GM23338 (cell line): ENCODE measurements at regions not wholly inside any gene's neighbourhood (a gene's known extent, or its start where the extent isn't known, plus 50 kb on each side); places are given as distances from the start of the nearest gene placed in this dataset.

Source experiments
- ATAC-seq: fragments of 200-7000 bp; cut with Tn5 transposase; 3 replicates; pipeline ENCODE4 v1.9.1; 2020
- DNase-seq: peaks from one replicate; pipeline ENCODE4 v3.0.0-alpha.2; 2015; ENCODE audit warnings: low spot score
- H2AFZ ChIP-seq: fragments of 200-600 bp; sonication (generic); 2 replicates; pipeline ENCODE4 v1.8.0; 2016; ENCODE audit warnings: antibody characterized with exemption, mild to moderate bottlenecking, moderate library complexity
- H3F3A ChIP-seq: fragments of 200-600 bp; sonication (generic); replicated peaks from 2 replicates; pipeline ENCODE4 v1.8.0; 2017; ENCODE audit warnings: antibody characterized with exemption, mixed run types, low read depth
- H3K27ac ChIP-seq: fragments of 200-600 bp; sonication (generic); 2 replicates; pipeline ENCODE4 v1.6.1; 2016; ENCODE audit warnings: low read depth
- H3K27me3 ChIP-seq: fragments of 200-600 bp; sonication (generic); 2 replicates; pipeline ENCODE4 v1.8.0; 2016; ENCODE audit warnings: mild to moderate bottlenecking, mixed run types, moderate library complexity; ENCODE audit not compliant: insufficient read depth
- H3K36me3 ChIP-seq: fragments of 200-600 bp; sonication (generic); 2 replicates; pipeline ENCODE4 v1.8.0; 2016; ENCODE audit warnings: mild to moderate bottlenecking; ENCODE audit not compliant: insufficient read depth
- H3K4me1 ChIP-seq: fragments of 200-600 bp; sonication (generic); 2 replicates; pipeline ENCODE4 v1.8.0; 2016; ENCODE audit warnings: mild to moderate bottlenecking, moderate library complexity; ENCODE audit not compliant: insufficient read depth
- H3K4me2 ChIP-seq: fragments of 200-600 bp; sonication (generic); 2 replicates; pipeline ENCODE4 v1.7.1; 2017; ENCODE audit warnings: mixed run types
- H3K4me3 ChIP-seq: fragments of 200-600 bp; sonication (generic); 2 replicates; pipeline ENCODE4 v1.6.1; 2016; ENCODE audit warnings: mixed run types
- H3K79me2 ChIP-seq: fragments of 200-600 bp; sonication (generic); replicated peaks from 2 replicates; pipeline ENCODE4 v1.8.0; 2017; ENCODE audit warnings: mild to moderate bottlenecking; ENCODE audit not compliant: insufficient read depth
- H3K9me2 ChIP-seq: fragments of 200-600 bp; sonication (generic); 2 replicates; pipeline ENCODE4 v1.8.0; 2017; ENCODE audit not compliant: insufficient read depth
- H4K20me1 ChIP-seq: fragments of 200-600 bp; sonication (generic); replicated peaks from 2 replicates; pipeline ENCODE4 v1.8.0; 2017; ENCODE audit warnings: mild to moderate bottlenecking; ENCODE audit not compliant: insufficient read depth
- H3K27ac Mint-ChIP-seq: 2 replicates; pipeline ENCODE4 v1.8.0; 2020; ENCODE audit warnings: inconsistent platforms, mild to moderate bottlenecking, moderate library complexity, mixed read lengths
- H3K27me3 Mint-ChIP-seq: 3 replicates; pipeline ENCODE4 v1.8.0; 2022; ENCODE audit warnings: low read depth, mild to moderate bottlenecking, moderate library complexity, mixed read lengths, inconsistent platforms; ENCODE audit not compliant: insufficient read depth, poor library complexity
- H3K36me3 Mint-ChIP-seq: 3 replicates; pipeline ENCODE4 v1.8.0; 2021; ENCODE audit warnings: low read depth, mild to moderate bottlenecking, inconsistent platforms, moderate library complexity, mixed read lengths
- H3K4me1 Mint-ChIP-seq: 3 replicates; pipeline ENCODE4 v1.8.0; 2020; ENCODE audit warnings: mild to moderate bottlenecking, inconsistent platforms, mixed read lengths
- H3K4me3 Mint-ChIP-seq: 3 replicates; pipeline ENCODE4 v1.8.0; 2021; ENCODE audit warnings: moderate library complexity, mild to moderate bottlenecking, inconsistent platforms, mixed read lengths
- H3K9me3 Mint-ChIP-seq: 3 replicates; pipeline ENCODE4 v1.8.0; 2020; ENCODE audit warnings: moderate library complexity, mild to moderate bottlenecking, inconsistent platforms, mixed read lengths
- CREB1 ChIP-seq: fragments of 250-450 bp; sonication (Bioruptor Pico); IDR thresholded peaks from 2 replicates; pipeline ENCODE4 v1.5.0; 2020; ENCODE audit warnings: low read depth, mild to moderate bottlenecking, moderate library complexity
- CTCF ChIP-seq, 2 experiments: fragments of 200-600 bp in 1 of 2; sonication (generic) in 1 of 2; conservative IDR thresholded peaks; 2 replicates each; pipeline versions ENCODE4 v1.5.1 to v1.6.1; 2016 to 2017; ENCODE audit warnings: antibody characterized with exemption in 2 of 2, low read depth in 2 of 2, mild to moderate bottlenecking in 2 of 2, moderate library complexity in 1 of 2
- ETS1 ChIP-seq: IDR thresholded peaks from 2 replicates; pipeline ENCODE4 v1.6.1; 2016; ENCODE audit warnings: antibody characterized with exemption
- EZH2 ChIP-seq: fragments of 200-600 bp; sonication (generic); IDR thresholded peaks from one replicate; pipeline ENCODE4 v1.8.0; 2017; ENCODE audit warnings: antibody characterized with exemption, mild to moderate bottlenecking, low read depth; ENCODE audit not compliant: unreplicated experiment
- EZH2phosphoT487 ChIP-seq: fragments of 200-600 bp; sonication (generic); IDR thresholded peaks from one replicate; pipeline ENCODE4 v1.8.1; 2018; ENCODE audit warnings: antibody characterized with exemption; ENCODE audit not compliant: unreplicated experiment
- JUNB ChIP-seq: IDR thresholded peaks from one replicate; pipeline ENCODE4 v1.6.1; 2016; ENCODE audit warnings: antibody characterized with exemption; ENCODE audit not compliant: unreplicated experiment
- NANOG ChIP-seq: IDR thresholded peaks from 2 replicates; pipeline ENCODE4 v1.6.1; 2016; ENCODE audit warnings: antibody characterized with exemption, borderline replicate concordance
- POLR2AphosphoS5 ChIP-seq: IDR thresholded peaks from 2 replicates; pipeline ENCODE4 v1.6.1; 2016; ENCODE audit warnings: antibody characterized with exemption, low read depth
- REST ChIP-seq: IDR thresholded peaks from one replicate; pipeline ENCODE4 v1.6.1; 2018; ENCODE audit warnings: antibody characterized with exemption; ENCODE audit not compliant: unreplicated experiment
- STAT1 ChIP-seq: IDR thresholded peaks from one replicate; pipeline ENCODE4 v1.6.1; 2016; ENCODE audit warnings: antibody characterized with exemption; ENCODE audit not compliant: unreplicated experiment
- ZNF331 ChIP-seq: fragments of 250-450 bp; sonication (Bioruptor Pico); IDR thresholded peaks from 2 replicates; pipeline ENCODE4 v1.5.0; 2020; ENCODE audit warnings: low read depth, mild to moderate bottlenecking, moderate library complexity
- ZNF462 ChIP-seq: fragments of 250-450 bp; sonication (Bioruptor Pico); IDR thresholded peaks from 2 replicates; pipeline ENCODE4 v1.5.0; 2020; ENCODE audit warnings: mild to moderate bottlenecking, moderate library complexity

GRCh38 chr11:111001081-111001430 is 244.5 kb upstream of the POU2AF2 start:
- H3K36me3 Mint-ChIP-seq: no peaks in the 10 kb centered on the region
- Histone ChIP-seq H3K27ac (no peak overlapping the region), H4K20me1 (no peaks in the 10 kb centered on the region), H3F3A (no peaks in the 10 kb centered on the region), H3K4me1 (peaks cover 14% of the 10 kb centered on the region), H3K36me3 (no peaks in the 10 kb centered on the region), H3K4me3 (no peak overlapping the region), H2AFZ (no peak overlapping the region), H3K27me3 (no peaks in the 10 kb centered on the region), H3K9me2 (peaks cover 7% of the 10 kb centered on the region; the same call in 1 of the 2 replicates), H3K79me2 (no peaks in the 10 kb centered on the region), H3K4me2 (no peak overlapping the region)
- no peaks in the 10 kb centered on the region for H3K4me1 Mint-ChIP-seq
- H3K4me3 Mint-ChIP-seq: no peak overlapping the region
- DNase-seq (no peak), ATAC-seq (no peak)
- peaks cover 1% of the 10 kb centered on the region for H3K27me3 Mint-ChIP-seq
- no peaks in the 10 kb centered on the region for H3K9me3 Mint-ChIP-seq
- H3K27ac Mint-ChIP-seq: no peak overlapping the region
- no peak for TF ChIP-seq ETS1
- TF ChIP-seq CREB1 (CRISPR knock-in tag): no peak
- no peak for TF ChIP-seq POLR2AphosphoS5
- no peak for TF ChIP-seq ZNF331 (CRISPR knock-in tag)
- TF ChIP-seq ZNF462 (CRISPR knock-in tag): no peak
- no peak for TF ChIP-seq NANOG
- TF ChIP-seq CTCF (conservative IDR thresholded peaks at IDR 0.05; ENCODE audit: low read depth in 2 of 2): no peak
- no peak for TF ChIP-seq STAT1
- TF ChIP-seq JUNB: no peak
- no peak for TF ChIP-seq EZH2phosphoT487
- no peak for TF ChIP-seq REST
- no peak for TF ChIP-seq EZH2
